Calu3 (cell line): ENCODE measurements at regions not wholly inside any gene's neighbourhood (a gene's known extent, or its start where the extent isn't known, plus 50 kb on each side); places are given as distances from the start of the nearest gene placed in this dataset.

ENCODE experiments used
- BruUV-seq: library from RNA; stranded (reverse); fragments of 400-500 nt; replicated peaks from 2 replicates; lab custom pipeline; 2021; lab: Mats Ljungman, UMichigan
- CTCF ChIA-PET: fragments of 300-600 bp; sonication (Branson Sonifier 250); formaldehyde crosslinking; loops from one replicate; lab custom pipeline; 2022; ENCODE audit warnings: antibody characterized with exemption; lab: Charles Lee
- DNase-seq: peaks from one replicate; pipeline ENCODE4 v3.0.0; 2022
- H3K27ac Mint-ChIP-seq: one replicate; pipeline ENCODE4 v1.8.0; 2022; ENCODE audit warnings: mixed read lengths; ENCODE audit not compliant: unreplicated experiment
- H3K27me3 Mint-ChIP-seq: one replicate; pipeline ENCODE4 v1.8.0; 2022; ENCODE audit warnings: mixed read lengths; ENCODE audit not compliant: unreplicated experiment
- H3K36me3 Mint-ChIP-seq: one replicate; pipeline ENCODE4 v1.8.0; 2022; ENCODE audit warnings: mild to moderate bottlenecking, moderate library complexity, mixed read lengths; ENCODE audit not compliant: insufficient read depth, unreplicated experiment
- H3K4me1 Mint-ChIP-seq: one replicate; pipeline ENCODE4 v1.8.0; 2022; ENCODE audit warnings: mild to moderate bottlenecking, low read depth, mixed read lengths; ENCODE audit not compliant: unreplicated experiment
- H3K4me3 Mint-ChIP-seq: one replicate; pipeline ENCODE4 v1.8.0; 2022; ENCODE audit warnings: mild to moderate bottlenecking, low read depth, moderate library complexity, mixed read lengths; ENCODE audit not compliant: unreplicated experiment
- H3K9me3 Mint-ChIP-seq: one replicate; pipeline ENCODE4 v1.8.0; 2022; ENCODE audit warnings: low read depth, mixed read lengths; ENCODE audit not compliant: unreplicated experiment
- intact Hi-C: fragments of 100-400 bp; cut with micrococcal nuclease; formaldehyde crosslinking; loops from one replicate; pipeline ENCODE4 v1.10.0; 2022; ENCODE audit not compliant: unreplicated experiment
- TF ChIP-seq, protein P1 (sequence below): fragments of 200-600 bp; IDR thresholded peaks from one replicate; pipeline ENCODE4 v1.8.0; 2022; ENCODE audit warnings: antibody characterized with exemption; ENCODE audit not compliant: unreplicated experiment

DNA sequence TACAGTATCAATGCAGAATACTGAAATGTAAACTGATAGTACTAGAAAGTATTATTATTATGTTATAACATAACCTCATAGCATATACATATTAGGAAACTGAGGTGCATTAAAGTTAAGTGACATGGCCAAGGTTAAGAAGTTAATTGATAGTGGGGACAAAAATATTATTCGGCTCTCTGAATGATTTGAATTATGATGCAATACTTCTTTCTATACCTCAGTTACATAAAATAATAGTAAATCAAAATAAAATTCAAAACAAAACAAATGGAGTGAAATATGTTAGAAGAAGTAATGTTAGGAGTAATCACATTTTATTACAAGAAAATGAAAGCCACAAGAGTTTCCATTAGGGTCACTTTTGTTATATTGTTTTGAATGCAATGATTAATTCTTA lies 455.2 kb downstream of the PLA2G4A start:
- Mint-ChIP-seq H3K36me3 (peaks cover 4% of the 10 kb centered on the region), H3K4me1 (peaks cover 9% of the 10 kb centered on the region), H3K27me3 (no peaks in the 10 kb centered on the region), H3K4me3 (no peak overlapping the region), H3K9me3 (peaks cover 6% of the 10 kb centered on the region), H3K27ac (no peak overlapping the region)
- TF ChIP-seq, protein P1, sequence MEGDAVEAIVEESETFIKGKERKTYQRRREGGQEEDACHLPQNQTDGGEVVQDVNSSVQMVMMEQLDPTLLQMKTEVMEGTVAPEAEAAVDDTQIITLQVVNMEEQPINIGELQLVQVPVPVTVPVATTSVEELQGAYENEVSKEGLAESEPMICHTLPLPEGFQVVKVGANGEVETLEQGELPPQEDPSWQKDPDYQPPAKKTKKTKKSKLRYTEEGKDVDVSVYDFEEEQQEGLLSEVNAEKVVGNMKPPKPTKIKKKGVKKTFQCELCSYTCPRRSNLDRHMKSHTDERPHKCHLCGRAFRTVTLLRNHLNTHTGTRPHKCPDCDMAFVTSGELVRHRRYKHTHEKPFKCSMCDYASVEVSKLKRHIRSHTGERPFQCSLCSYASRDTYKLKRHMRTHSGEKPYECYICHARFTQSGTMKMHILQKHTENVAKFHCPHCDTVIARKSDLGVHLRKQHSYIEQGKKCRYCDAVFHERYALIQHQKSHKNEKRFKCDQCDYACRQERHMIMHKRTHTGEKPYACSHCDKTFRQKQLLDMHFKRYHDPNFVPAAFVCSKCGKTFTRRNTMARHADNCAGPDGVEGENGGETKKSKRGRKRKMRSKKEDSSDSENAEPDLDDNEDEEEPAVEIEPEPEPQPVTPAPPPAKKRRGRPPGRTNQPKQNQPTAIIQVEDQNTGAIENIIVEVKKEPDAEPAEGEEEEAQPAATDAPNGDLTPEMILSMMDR: no peak
- intact Hi-C loops: no loop called here
- CTCF ChIA-PET: no interaction called here
- DNase-seq: no peak
- BruUV-seq: no TSS peak

DNA sequence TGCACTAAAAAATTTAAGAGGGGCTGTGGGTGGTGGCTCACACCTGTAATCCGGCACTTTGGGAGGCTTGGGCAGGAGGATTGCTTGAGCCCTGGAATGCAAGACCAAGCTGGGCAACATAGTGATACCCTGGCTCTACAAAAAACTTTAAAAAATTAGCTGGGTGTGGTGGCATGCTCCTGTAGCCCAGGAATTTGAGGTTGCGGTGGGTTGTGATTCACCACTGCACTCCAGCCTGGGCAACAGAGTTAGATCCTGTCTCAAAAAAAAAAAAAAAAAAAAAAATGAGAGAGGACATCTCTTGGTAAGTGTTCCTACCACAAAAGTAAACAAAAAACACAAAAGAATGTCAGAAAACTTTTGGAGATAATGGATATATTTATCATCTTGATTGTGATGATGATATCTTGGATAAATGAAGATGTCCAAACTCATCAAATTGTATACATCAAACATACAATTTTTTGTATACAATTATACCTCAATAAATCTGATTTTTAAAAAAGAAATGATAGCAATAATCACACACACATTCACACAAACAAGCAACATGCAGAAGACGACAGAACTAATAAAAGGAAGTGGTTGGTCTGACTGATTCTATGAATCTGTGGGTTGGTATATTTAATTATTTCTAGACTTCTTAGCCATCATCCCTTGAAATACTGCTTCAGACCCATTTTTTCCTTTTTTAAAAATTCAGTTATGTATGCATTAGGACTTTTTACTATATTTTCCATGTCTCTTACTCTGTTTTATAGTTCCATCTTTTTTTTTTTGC lies 465.9 kb downstream of the PLA2G4A start:
- Mint-ChIP-seq H3K27ac (no peak overlapping the region), H3K4me1 (peaks cover 10% of the 10 kb centered on the region), H3K36me3 (no peaks in the 10 kb centered on the region), H3K4me3 (no peak overlapping the region), H3K9me3 (no peaks in the 10 kb centered on the region), H3K27me3 (no peaks in the 10 kb centered on the region)
- no peak for DNase-seq
- intact Hi-C loops: no loop called here
- no TSS peak for BruUV-seq
- CTCF ChIA-PET: no interaction called here
- TF ChIP-seq, protein P1: no peak

DNA sequence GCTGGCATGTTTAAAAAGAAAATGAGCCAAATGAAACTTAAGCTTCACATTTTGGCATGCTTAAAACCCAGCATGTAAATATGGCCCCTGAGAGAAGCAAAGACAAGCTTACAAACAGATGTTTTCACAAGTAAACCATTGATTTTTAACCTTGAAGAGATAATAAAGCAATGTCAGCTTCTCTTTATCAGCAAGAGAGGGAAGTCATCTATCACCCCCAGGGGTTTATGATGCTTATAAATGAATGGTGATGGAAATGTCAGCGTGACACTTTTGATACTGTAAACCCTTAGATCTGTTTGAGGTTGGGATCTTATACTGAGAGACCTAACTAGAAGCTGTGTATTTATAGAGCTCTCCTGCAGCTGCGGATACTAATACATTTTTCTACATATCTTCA lies 471.3 kb downstream of the PLA2G4A start:
- no TSS peak for BruUV-seq
- no peak for DNase-seq
- Mint-ChIP-seq H3K4me1 (peaks cover 14% of the 10 kb centered on the region), H3K4me3 (no peak overlapping the region), H3K36me3 (no peaks in the 10 kb centered on the region), H3K9me3 (no peaks in the 10 kb centered on the region), H3K27me3 (no peaks in the 10 kb centered on the region), H3K27ac (no peak overlapping the region)
- CTCF ChIA-PET: no interaction called here
- intact Hi-C loops: no loop called here
- TF ChIP-seq, protein P1: no peak

GRCh38 chr1:187306710-187307415 lies 478.1 kb downstream of the PLA2G4A start:
- TF ChIP-seq, protein P1: no peak
- Mint-ChIP-seq H3K27ac (no peak overlapping the region), H3K4me1 (peaks cover 8% of the 10 kb centered on the region), H3K4me3 (no peak overlapping the region), H3K9me3 (no peaks in the 10 kb centered on the region), H3K36me3 (no peaks in the 10 kb centered on the region), H3K27me3 (no peaks in the 10 kb centered on the region)
- no peak for DNase-seq
- CTCF ChIA-PET: no interaction called here
- intact Hi-C loops: no loop called here
- BruUV-seq: no TSS peak
